HEK293T (cell line): ENCODE measurements at regions not wholly inside any gene's neighbourhood (a gene's known extent, or its start where the extent isn't known, plus 50 kb on each side); places are given as distances from the start of the nearest gene placed in this dataset.

ENCODE experiments used
- CTCF ChIA-PET: fragments of 350-600 bp; formaldehyde crosslinking; extraction: SDS; loops from one replicate; lab custom pipeline; 2021; ENCODE audit warnings: antibody characterized with exemption, inconsistent platforms; lab: Yijun Ruan, JAX
- POLR2A ChIA-PET: fragments of 350-600 bp; formaldehyde crosslinking; extraction: SDS; loops from one replicate; lab custom pipeline; 2020; ENCODE audit warnings: antibody characterized with exemption, inconsistent platforms; lab: Yijun Ruan, JAX
- DNase-seq: peaks from one replicate; pipeline ENCODE4 v3.0.0; 2012; ENCODE audit warnings: mixed read lengths; ENCODE audit errors: extremely low spot score
- ARNT ChIP-seq: fragments of 450-650 bp; IDR thresholded peaks from 2 replicates; pipeline ENCODE4 v1.6.1; 2017; ENCODE audit warnings: mild to moderate bottlenecking
- BHLHE40 ChIP-seq: fragments of 450-650 bp; IDR thresholded peaks from 2 replicates; pipeline ENCODE4 v1.6.1; 2016; ENCODE audit warnings: mild to moderate bottlenecking, moderate library complexity, borderline replicate concordance
- CTBP1 ChIP-seq: fragments of 450-650 bp; IDR thresholded peaks from 2 replicates; pipeline ENCODE4 v1.6.1; 2016; ENCODE audit warnings: borderline replicate concordance
- ELF4 ChIP-seq: fragments of 450-650 bp; IDR thresholded peaks from 2 replicates; pipeline ENCODE4 v1.6.1; 2017; ENCODE audit warnings: antibody characterized with exemption
- FOXA1 ChIP-seq: fragments of 450-650 bp; IDR thresholded peaks from 2 replicates; pipeline ENCODE4 v1.6.1; 2016; ENCODE audit warnings: mild to moderate bottlenecking
- FOXK2 ChIP-seq: fragments of 450-650 bp; IDR thresholded peaks from 2 replicates; pipeline ENCODE4 v1.6.1; 2016; ENCODE audit warnings: mild to moderate bottlenecking
- FOXM1 ChIP-seq: fragments of 450-650 bp; IDR thresholded peaks from 2 replicates; pipeline ENCODE4 v1.6.1; 2017; ENCODE audit warnings: mild to moderate bottlenecking, borderline replicate concordance
- HDGF ChIP-seq: fragments of 450-650 bp; IDR thresholded peaks from 2 replicates; pipeline ENCODE4 v1.6.1; 2017; ENCODE audit warnings: antibody characterized with exemption, borderline replicate concordance
- L3MBTL2 ChIP-seq: fragments of 450-650 bp; conservative IDR thresholded peaks from 2 replicates; pipeline ENCODE4 v1.6.1; 2016; ENCODE audit warnings: mild to moderate bottlenecking
- LEF1 ChIP-seq: fragments of 450-650 bp; IDR thresholded peaks from 2 replicates; pipeline ENCODE4 v1.6.1; 2017; ENCODE audit warnings: mild to moderate bottlenecking, borderline replicate concordance
- NFRKB ChIP-seq: fragments of 450-650 bp; IDR thresholded peaks from 2 replicates; pipeline ENCODE4 v1.6.1; 2016; ENCODE audit warnings: mild to moderate bottlenecking, moderate library complexity
- PKNOX1 ChIP-seq: fragments of 450-650 bp; IDR thresholded peaks from 2 replicates; pipeline ENCODE4 v1.6.1; 2016
- SP1 ChIP-seq: fragments of 450-650 bp; IDR thresholded peaks from 2 replicates; pipeline ENCODE4 v1.6.1; 2017
- SUZ12 ChIP-seq: fragments of 450-650 bp; IDR thresholded peaks from 2 replicates; pipeline ENCODE4 v1.6.1; 2016; ENCODE audit warnings: mild to moderate bottlenecking
- TARDBP ChIP-seq: fragments of 450-650 bp; IDR thresholded peaks from 2 replicates; pipeline ENCODE4 v1.6.1; 2016
- ZNF384 ChIP-seq: fragments of 450-650 bp; IDR thresholded peaks from 2 replicates; pipeline ENCODE4 v1.6.1; 2016

GRCh38 chr4:120156120-120156718 is 89.6 kb upstream of the MAD2L1 start:
- CTCF ChIA-PET, result no interaction called here
- POLR2A ChIA-PET, result no interaction called here
- DNase-seq, result peak; percentile 22
- TF ChIP-seq BHLHE40 (no peak), SP1 (no peak)

- CTCF ChIA-PET, result interaction anchor here (0.7 to 1.1 kb wide), 2 partner anchors 942 to 955 kb away, joined by 3 to 5 read pairs; no protein-coding TSS in a partner anchor
- POLR2A ChIA-PET, result no interaction called here
Measured at GRCh38 chr4:120155287-120155686, 88.6 kb upstream of the MAD2L1 start.

GRCh38 chr4:120144634-120145033 is 78.0 kb upstream of the MAD2L1 start:
- ChIA-PET CTCF (no interaction called here), POLR2A (no interaction called here)
- no peak for DNase-seq
- TF ChIP-seq BHLHE40 (no peak), ARNT (no peak)

More at GRCh38 chr4:120155287-120155686, 88.6 kb upstream of the MAD2L1 start:
- TF ChIP-seq CTBP1 (no peak), ZNF384 (no peak), LEF1 (no peak), FOXM1 (no peak), SP1 (no peak), TARDBP (no peak), BHLHE40 (no peak), FOXK2 (no peak), NFRKB (no peak), ELF4 (no peak), ARNT (no peak), L3MBTL2 (no peak), HDGF (no peak), FOXA1 (no peak), SUZ12 (no peak), PKNOX1 (no peak)
- no peak for DNase-seq

GRCh38 chr4:120144041-120144440 is 77.4 kb upstream of the MAD2L1 start:
- ChIA-PET POLR2A (no interaction called here), CTCF (no interaction called here)
- no peak for DNase-seq
- TF ChIP-seq BHLHE40 (no peak), L3MBTL2 (no peak), PKNOX1 (no peak), LEF1 (no peak), ARNT (no peak), HDGF (no peak), CTBP1 (no peak), FOXK2 (no peak), ELF4 (no peak), SUZ12 (no peak), FOXM1 (no peak), ZNF384 (no peak), FOXA1 (no peak), SP1 (no peak)

GRCh38 chr4:120139392-120139791 is 72.7 kb upstream of the MAD2L1 start:
- CTCF ChIA-PET, result no interaction called here
- POLR2A ChIA-PET, result no interaction called here
- no peak for TF ChIP-seq FOXA1
- no peak for TF ChIP-seq ARNT
- no peak for TF ChIP-seq SUZ12
- TF ChIP-seq FOXK2, result no peak
- no peak for TF ChIP-seq HDGF
- TF ChIP-seq CTBP1, result no peak
- no peak for TF ChIP-seq FOXM1
- DNase-seq, result no peak

GRCh38 chr4:120132935-120133334 is 66.3 kb upstream of the MAD2L1 start:
- ChIA-PET CTCF (interaction anchor here (0.7 kb wide), 1 partner anchor 1242 kb away, joined by 3 read pairs; no protein-coding TSS in a partner anchor), POLR2A (no interaction called here)
- no peak for TF ChIP-seq FOXM1
- no peak for TF ChIP-seq L3MBTL2
- TF ChIP-seq BHLHE40, result no peak
- TF ChIP-seq FOXA1, result no peak
- TF ChIP-seq HDGF, result no peak
- no peak for TF ChIP-seq ARNT
- no peak for TF ChIP-seq FOXK2
- no peak for TF ChIP-seq SUZ12
- no peak for TF ChIP-seq CTBP1
- no peak for TF ChIP-seq SP1
- TF ChIP-seq NFRKB, result no peak
- no peak for TF ChIP-seq LEF1
- TF ChIP-seq ELF4, result no peak
- TF ChIP-seq PKNOX1, result no peak
- TF ChIP-seq ZNF384, result no peak
- TF ChIP-seq TARDBP, result no peak
- no peak for DNase-seq

GRCh38 chr4:120130786-120131185 is 64.1 kb upstream of the MAD2L1 start:
- CTCF ChIA-PET, result no interaction called here
- TF ChIP-seq L3MBTL2 (no peak), ARNT (no peak), FOXK2 (no peak), CTBP1 (no peak)
- DNase-seq, result no peak
- POLR2A ChIA-PET, result no interaction called here
